ENCODE measurements at regions not wholly inside any gene's neighbourhood (a gene's known extent, or its start where the extent isn't known, plus 50 kb on each side); places are given as distances from the start of the nearest gene placed in this dataset.

DNA sequence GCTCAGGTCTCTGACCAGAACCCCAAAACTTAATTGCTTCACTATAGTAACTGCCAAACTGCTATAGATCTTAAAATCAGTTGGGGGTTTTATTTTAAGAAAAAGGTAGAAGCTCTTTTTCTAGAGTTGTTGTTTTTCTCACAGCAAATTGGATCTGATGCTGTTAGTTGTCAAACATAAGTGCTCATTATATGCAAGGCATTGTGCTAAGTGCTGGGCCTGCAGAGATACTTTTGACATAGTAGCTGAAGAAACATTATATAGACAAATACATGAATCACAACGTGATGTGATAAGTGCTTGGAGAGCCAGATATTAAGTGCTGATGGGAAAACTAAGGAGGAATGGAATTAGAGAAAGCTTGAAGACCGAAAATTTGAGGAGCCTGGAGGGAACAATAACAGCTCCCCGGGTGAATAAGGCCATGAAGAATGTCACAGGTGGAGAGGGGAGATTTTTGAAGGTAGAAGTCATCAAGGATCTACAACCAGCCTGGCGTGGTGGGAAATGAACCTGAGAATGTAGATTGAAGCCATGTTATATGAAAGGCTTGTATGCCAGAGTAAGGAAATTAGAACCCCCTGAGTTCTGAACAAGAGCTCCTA, 126.5 kb downstream of the DYRK2 start:
- Histone ChIP-seq H3K36me3 (ENCODE audit: control insufficient read depth in 2 of 2, insufficient read depth in 1 of 2, low read length in 2 of 2) (no peaks in the 10 kb centered on the region), H3K27ac (ENCODE audit: extremely low read depth, low read depth, low read length) (no peak overlapping the region), H3K4me3 (ENCODE audit: low read depth, low read length) (no peak overlapping the region), H3K9me3 (ENCODE audit: control insufficient read depth, insufficient read depth, low read depth, low read length) (no peaks in the 10 kb centered on the region), H3K4me1 (ENCODE audit: control insufficient read depth, insufficient read depth, low read length) (peaks cover 21% of the 10 kb centered on the region)
- TF ChIP-seq ZNF239 (tag by site-specific recombination; IDR thresholded peaks at IDR 0.05) (no peak), ZSCAN23 (tag by site-specific recombination; IDR thresholded peaks at IDR 0.05) (no peak), ZNF266 (tag by site-specific recombination; IDR thresholded peaks at IDR 0.05; ENCODE audit: low read depth) (no peak), BCL11A (tag by site-specific recombination; IDR thresholded peaks at IDR 0.05; ENCODE audit: low read depth) (no peak), ZBTB7A (tag by site-specific recombination; IDR thresholded peaks at IDR 0.05; ENCODE audit: low read depth) (no peak), ZNF169 (tag by site-specific recombination; IDR thresholded peaks at IDR 0.05) (no peak), ZNF777 (tag by site-specific recombination; IDR thresholded peaks at IDR 0.05; ENCODE audit: borderline replicate concordance) (no peak), ZNF37A (tag by site-specific recombination; IDR thresholded peaks at IDR 0.05) (no peak)
- TF ChIP-seq, protein P1, sequence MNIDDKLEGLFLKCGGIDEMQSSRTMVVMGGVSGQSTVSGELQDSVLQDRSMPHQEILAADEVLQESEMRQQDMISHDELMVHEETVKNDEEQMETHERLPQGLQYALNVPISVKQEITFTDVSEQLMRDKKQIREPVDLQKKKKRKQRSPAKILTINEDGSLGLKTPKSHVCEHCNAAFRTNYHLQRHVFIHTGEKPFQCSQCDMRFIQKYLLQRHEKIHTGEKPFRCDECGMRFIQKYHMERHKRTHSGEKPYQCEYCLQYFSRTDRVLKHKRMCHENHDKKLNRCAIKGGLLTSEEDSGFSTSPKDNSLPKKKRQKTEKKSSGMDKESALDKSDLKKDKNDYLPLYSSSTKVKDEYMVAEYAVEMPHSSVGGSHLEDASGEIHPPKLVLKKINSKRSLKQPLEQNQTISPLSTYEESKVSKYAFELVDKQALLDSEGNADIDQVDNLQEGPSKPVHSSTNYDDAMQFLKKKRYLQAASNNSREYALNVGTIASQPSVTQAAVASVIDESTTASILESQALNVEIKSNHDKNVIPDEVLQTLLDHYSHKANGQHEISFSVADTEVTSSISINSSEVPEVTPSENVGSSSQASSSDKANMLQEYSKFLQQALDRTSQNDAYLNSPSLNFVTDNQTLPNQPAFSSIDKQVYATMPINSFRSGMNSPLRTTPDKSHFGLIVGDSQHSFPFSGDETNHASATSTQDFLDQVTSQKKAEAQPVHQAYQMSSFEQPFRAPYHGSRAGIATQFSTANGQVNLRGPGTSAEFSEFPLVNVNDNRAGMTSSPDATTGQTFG (tag by site-specific recombination; IDR thresholded peaks at IDR 0.05; ENCODE audit: borderline replicate concordance), result no peak
- TF ChIP-seq, protein P2, sequence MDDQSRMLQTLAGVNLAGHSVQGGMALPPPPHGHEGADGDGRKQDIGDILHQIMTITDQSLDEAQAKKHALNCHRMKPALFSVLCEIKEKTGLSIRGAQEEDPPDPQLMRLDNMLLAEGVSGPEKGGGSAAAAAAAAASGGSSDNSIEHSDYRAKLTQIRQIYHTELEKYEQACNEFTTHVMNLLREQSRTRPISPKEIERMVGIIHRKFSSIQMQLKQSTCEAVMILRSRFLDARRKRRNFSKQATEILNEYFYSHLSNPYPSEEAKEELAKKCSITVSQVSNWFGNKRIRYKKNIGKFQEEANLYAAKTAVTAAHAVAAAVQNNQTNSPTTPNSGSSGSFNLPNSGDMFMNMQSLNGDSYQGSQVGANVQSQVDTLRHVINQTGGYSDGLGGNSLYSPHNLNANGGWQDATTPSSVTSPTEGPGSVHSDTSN (CRISPR knock-in tag; IDR thresholded peaks at IDR 0.05), result no peak
- TF ChIP-seq, protein P3, sequence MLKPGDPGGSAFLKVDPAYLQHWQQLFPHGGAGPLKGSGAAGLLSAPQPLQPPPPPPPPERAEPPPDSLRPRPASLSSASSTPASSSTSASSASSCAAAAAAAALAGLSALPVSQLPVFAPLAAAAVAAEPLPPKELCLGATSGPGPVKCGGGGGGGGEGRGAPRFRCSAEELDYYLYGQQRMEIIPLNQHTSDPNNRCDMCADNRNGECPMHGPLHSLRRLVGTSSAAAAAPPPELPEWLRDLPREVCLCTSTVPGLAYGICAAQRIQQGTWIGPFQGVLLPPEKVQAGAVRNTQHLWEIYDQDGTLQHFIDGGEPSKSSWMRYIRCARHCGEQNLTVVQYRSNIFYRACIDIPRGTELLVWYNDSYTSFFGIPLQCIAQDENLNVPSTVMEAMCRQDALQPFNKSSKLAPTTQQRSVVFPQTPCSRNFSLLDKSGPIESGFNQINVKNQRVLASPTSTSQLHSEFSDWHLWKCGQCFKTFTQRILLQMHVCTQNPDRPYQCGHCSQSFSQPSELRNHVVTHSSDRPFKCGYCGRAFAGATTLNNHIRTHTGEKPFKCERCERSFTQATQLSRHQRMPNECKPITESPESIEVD (tag by site-specific recombination; IDR thresholded peaks at IDR 0.05), result no peak
- CTCF ChIA-PET, result interaction anchor here (0.7 kb wide), 1 partner anchor 177 kb away, joined by 4 read pairs; no protein-coding TSS in a partner anchor
- POLR2A ChIA-PET, result no interaction called here

DNA sequence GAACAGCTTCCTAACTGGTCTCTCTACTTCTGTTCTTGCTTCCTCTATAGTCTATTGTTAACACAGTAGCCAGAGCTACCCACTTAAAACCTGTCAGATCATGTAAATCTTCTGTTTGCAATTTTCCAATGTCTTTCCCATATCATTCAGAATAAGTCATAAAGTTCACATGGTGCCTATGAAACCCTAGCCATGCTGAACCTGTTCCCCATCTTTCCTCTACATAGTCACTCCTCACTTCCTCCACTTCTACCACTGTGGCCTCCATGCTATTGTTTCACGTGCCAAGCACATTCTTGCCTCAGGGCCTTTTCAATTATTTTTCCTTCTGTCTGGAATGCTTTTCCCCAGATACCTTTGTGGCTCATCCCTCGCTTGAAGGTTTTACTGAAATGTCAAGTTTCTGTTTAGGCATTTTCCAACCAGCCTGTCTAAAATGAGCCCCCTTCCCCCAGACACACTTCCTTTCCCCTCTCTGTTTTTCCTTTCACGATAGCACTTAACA, 132.1 kb downstream of the DYRK2 start:
- TF ChIP-seq ZNF707 (tag by site-specific recombination; IDR thresholded peaks at IDR 0.05) (no peak), TCF7L2 (IDR thresholded peaks at IDR 0.05; ENCODE audit: borderline replicate concordance, low read depth, low read length) (no peak), ZNF132 (tag by site-specific recombination; IDR thresholded peaks at IDR 0.05; ENCODE audit: borderline replicate concordance) (no peak), ZSCAN30 (tag by site-specific recombination; IDR thresholded peaks at IDR 0.05) (no peak), ZNF654 (tag by site-specific recombination; IDR thresholded peaks at IDR 0.05; ENCODE audit: low read depth) (no peak), ZNF791 (tag by site-specific recombination; IDR thresholded peaks at IDR 0.05) (no peak)
- TF ChIP-seq, protein P4, sequence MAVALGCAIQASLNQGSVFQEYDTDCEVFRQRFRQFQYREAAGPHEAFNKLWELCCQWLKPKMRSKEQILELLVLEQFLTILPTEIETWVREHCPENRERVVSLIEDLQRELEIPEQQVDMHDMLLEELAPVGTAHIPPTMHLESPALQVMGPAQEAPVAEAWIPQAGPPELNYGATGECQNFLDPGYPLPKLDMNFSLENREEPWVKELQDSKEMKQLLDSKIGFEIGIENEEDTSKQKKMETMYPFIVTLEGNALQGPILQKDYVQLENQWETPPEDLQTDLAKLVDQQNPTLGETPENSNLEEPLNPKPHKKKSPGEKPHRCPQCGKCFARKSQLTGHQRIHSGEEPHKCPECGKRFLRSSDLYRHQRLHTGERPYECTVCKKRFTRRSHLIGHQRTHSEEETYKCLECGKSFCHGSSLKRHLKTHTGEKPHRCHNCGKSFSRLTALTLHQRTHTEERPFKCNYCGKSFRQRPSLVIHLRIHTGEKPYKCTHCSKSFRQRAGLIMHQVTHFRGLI (tag by site-specific recombination; IDR thresholded peaks at IDR 0.05), result no peak
- POLR2A ChIA-PET, result no interaction called here
- Histone ChIP-seq H3K9me3 (ENCODE audit: control insufficient read depth, insufficient read depth, low read depth, low read length) (no peaks in the 10 kb centered on the region), H3K36me3 (ENCODE audit: control insufficient read depth in 2 of 2, insufficient read depth in 1 of 2, low read length in 2 of 2) (no peaks in the 10 kb centered on the region), H3K4me1 (ENCODE audit: control insufficient read depth, insufficient read depth, low read length) (no peaks in the 10 kb centered on the region), H3K27ac (ENCODE audit: extremely low read depth, low read depth, low read length) (no peak overlapping the region), H3K4me3 (ENCODE audit: low read depth, low read length) (no peak overlapping the region)
- CTCF ChIA-PET, result no interaction called here

All from HEK293 (cell line).